GM13976 (cell line): ENCODE measurements at regions not wholly inside any gene's neighbourhood (a gene's known extent, or its start where the extent isn't known, plus 50 kb on each side); places are given as distances from the start of the nearest gene placed in this dataset.
"Not testable (repeated sequence)": the region's sequence is repeated elsewhere in the genome, so short reads cannot be mapped to it uniquely, and the experiment has no call there.

Source experiments
- DNase-seq: peaks from one replicate; pipeline ENCODE4 v3.0.0; 2012; ENCODE audit warnings: low spot score
- CTCF ChIP-seq: IDR thresholded peaks from 2 replicates; pipeline ENCODE4 v1.5.1; 2012; ENCODE audit warnings: borderline replicate concordance, mild to moderate bottlenecking; ENCODE audit not compliant: insufficient read depth; ENCODE audit errors: extremely low read depth, missing control alignments, control extremely low read depth
- in situ Hi-C: fragments of 300-500 bp; cut with MboI; formaldehyde crosslinking; loops from one replicate; pipeline ENCODE4 v1.12.0; 2022; ENCODE audit warnings: low sequenced_read_pairs, mixed read lengths, inconsistent platforms; ENCODE audit not compliant: unreplicated experiment

DNA sequence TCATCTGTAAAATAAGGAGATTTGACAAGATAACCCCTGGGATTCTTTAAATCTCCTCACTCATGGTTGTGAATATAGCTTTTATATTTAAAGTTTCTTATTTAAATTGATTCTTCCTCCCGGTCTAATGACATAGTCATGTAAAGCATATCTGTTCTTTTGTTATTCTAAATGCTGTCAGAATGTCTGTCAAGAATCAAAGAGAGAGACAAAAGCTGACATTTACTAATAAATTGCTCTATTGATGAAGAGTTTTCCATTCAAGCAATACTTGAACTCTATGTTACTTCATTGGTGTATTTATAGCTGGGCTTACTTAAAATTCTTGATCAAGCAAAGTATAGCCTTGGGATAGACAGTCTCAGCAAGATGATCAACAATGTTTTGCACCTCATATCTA is 865.8 kb downstream of the TBC1D32 start:
- no peak for TF ChIP-seq CTCF
- in situ Hi-C loops, result no loop called here
- no peak for DNase-seq

GRCh38 chr6:120451508-120451907 is 882.8 kb downstream of the TBC1D32 start:
- no peak for DNase-seq

DNA sequence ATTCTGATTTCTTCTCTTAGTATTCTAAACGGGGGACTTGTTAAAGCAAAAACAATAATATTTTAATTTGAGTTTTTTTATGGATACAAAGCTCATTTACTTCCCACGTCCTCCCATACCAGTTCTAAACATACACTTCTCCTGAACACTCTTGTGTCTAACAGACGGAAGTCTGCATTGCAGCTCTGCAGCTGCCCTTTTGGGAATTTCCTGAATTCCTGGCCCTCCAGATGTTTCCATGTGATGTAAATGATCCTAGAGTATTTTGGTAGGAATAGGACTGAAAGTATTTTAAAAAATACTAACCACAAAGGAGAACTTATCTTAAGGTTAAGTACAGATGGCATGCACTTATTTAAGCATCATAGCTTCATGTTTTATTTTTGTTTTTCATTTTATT is 886.7 kb downstream of the TBC1D32 start:
- TF ChIP-seq CTCF, result no peak
- in situ Hi-C loops, result no loop called here
- DNase-seq, result no peak

More at GRCh38 chr6:120451508-120451907, 882.8 kb downstream of the TBC1D32 start:
- no peak for TF ChIP-seq CTCF
- in situ Hi-C loops, result no loop called here

DNA sequence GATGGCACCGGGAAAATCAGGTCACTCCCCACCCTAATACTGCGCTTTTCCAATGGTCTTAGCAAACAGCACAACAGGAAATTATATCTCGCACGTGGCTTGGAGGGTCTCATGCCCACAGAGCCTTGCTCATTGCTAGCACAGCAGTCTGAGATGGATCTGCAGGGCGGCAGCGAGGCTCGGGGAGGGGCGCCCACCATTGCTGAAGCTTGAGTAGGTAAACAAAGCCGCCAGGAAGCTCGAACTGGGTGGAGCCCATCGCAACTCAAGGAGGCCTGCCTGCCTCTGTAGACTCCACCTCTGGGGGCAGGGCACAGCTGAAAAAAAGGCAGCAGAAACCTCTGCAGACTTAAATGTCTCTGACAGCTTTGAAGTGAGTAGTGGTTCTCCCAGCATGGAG is 901.4 kb downstream of the TBC1D32 start:
- DNase-seq, in situ Hi-C loops: not testable (repeated sequence)

DNA sequence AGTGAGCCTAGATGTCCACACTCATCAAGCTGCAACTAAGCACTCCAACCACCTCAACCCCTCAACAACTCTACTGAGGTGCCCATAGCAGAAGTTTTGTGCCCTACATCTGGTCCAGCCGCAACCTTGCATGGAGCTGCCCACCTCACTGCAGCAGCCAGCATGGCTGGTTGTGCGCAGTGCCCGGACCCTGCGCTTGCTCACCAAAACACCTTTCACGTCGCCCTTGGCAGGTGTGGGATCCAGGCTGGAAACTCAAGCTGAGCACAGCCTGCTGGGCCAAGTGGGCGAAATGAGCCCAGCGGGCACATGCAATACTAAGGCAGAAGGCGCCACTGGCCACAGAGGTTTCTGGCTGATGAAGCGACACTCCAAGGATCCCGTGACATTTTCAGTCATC is 902.4 kb downstream of the TBC1D32 start:
- DNase-seq, result no peak
- TF ChIP-seq CTCF, result no peak
- in situ Hi-C loops, result no loop called here

- in situ Hi-C loops, result no loop called here
- no peak for TF ChIP-seq CTCF
- no peak for DNase-seq
Observed at GRCh38 chr6:120411394-120411793, 922.9 kb downstream of the TBC1D32 start.

DNA sequence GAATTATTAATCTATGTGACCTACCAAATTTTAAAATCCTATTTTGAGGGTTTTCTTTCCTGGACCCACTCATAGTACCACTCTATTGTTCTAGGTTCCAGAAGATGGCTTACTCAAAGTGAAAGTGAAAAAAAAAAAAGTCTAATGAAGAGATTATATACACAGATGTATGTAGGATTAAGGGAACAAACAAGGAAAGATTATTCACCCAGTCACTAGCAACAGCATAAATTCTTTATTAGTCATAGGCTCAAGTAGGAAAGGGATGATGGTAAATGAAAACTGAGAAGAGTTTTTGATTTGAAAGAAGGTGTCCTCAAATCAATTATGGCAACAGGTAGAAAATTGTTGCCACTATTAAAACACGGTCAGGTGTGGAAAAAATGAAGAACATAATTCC is 923.7 kb downstream of the TBC1D32 start:
- TF ChIP-seq CTCF, result no peak
- in situ Hi-C loops, result no loop called here
- no peak for DNase-seq

GRCh38 chr6:120407696-120408095 is 926.6 kb downstream of the TBC1D32 start:
- no peak for DNase-seq
- in situ Hi-C loops, result no loop called here
- TF ChIP-seq CTCF, result no peak
